Left lung (tissue), 4 donors: ENCODE measurements at regions not wholly inside any gene's neighbourhood (a gene's known extent, or its start where the extent isn't known, plus 50 kb on each side); places are given as distances from the start of the nearest gene placed in this dataset.

Experiments used
- ATAC-seq: fragments of 200-7000 bp; cut with Tn5 transposase; one replicate; pipeline ENCODE4 v1.9.1; 2020; ENCODE audit warnings: moderate library complexity
- DNase-seq, 4 donors: peaks; one replicate each; pipeline ENCODE4 v3.0.0-alpha.2; 2013 to 2020
- H3K27ac ChIP-seq, 2 donors: fragments of 200-600 bp; sonication (generic) in 1 of 2; one replicate each; pipeline versions ENCODE4 v1.5.0 to v1.8.0; 2020 to 2021
- H3K27me3 ChIP-seq, 2 donors: fragments of 200-600 bp; sonication (generic) in 1 of 2; one replicate each; pipeline versions ENCODE4 v1.5.0 to v1.8.0; 2020 to 2021
- H3K36me3 ChIP-seq, 2 donors: fragments of 200-600 bp; sonication (generic) in 1 of 2; one replicate each; pipeline versions ENCODE4 v1.5.0 to v1.8.0; 2020 to 2021
- H3K4me1 ChIP-seq, 2 donors: fragments of 200-600 bp; one replicate each; pipeline ENCODE4 v1.8.0; 2021
- H3K4me3 ChIP-seq, 2 donors: fragments of 200-600 bp; sonication (generic) in 1 of 2; one replicate each; pipeline versions ENCODE4 v1.5.0 to v1.8.0; 2020 to 2021; ENCODE audit warnings: mild to moderate bottlenecking in 1 of 2
- H3K9me3 ChIP-seq, 2 donors: fragments of 200-600 bp; sonication (generic) in 1 of 2; one replicate each; pipeline versions ENCODE4 v1.5.0 to v1.8.0; 2020 to 2021
- intact Hi-C, 2 donors: fragments of 100-400 bp; cut with DNase I; formaldehyde crosslinking; loops; one replicate each; pipeline versions ENCODE4 v1.11.2 to v1.14.2; 2022
- TF ChIP-seq, protein P1 (sequence below), 2 donors: fragments of 200-600 bp; sonication (generic) in 1 of 2; IDR thresholded peaks; one replicate each; pipeline versions ENCODE4 v1.5.0 to v1.8.0; 2021; ENCODE audit warnings: antibody characterized with exemption in 2 of 2
- donor health status: DM: no; HTN: yes; CAD: no.
- donor health status: DM: no; HTN: no; CAD: no.

- Histone ChIP-seq H3K4me3 (no peak overlapping the region), H3K27ac (no peak overlapping the region), H3K27me3 (no peaks in the 10 kb centered on the region), H3K4me1 (no peaks in the 10 kb centered on the region), H3K9me3 (no peaks in the 10 kb centered on the region), H3K36me3 (no peaks in the 10 kb centered on the region)
- intact Hi-C loops = no loop called here
- DNase-seq = no peak
- TF ChIP-seq, protein P1, sequence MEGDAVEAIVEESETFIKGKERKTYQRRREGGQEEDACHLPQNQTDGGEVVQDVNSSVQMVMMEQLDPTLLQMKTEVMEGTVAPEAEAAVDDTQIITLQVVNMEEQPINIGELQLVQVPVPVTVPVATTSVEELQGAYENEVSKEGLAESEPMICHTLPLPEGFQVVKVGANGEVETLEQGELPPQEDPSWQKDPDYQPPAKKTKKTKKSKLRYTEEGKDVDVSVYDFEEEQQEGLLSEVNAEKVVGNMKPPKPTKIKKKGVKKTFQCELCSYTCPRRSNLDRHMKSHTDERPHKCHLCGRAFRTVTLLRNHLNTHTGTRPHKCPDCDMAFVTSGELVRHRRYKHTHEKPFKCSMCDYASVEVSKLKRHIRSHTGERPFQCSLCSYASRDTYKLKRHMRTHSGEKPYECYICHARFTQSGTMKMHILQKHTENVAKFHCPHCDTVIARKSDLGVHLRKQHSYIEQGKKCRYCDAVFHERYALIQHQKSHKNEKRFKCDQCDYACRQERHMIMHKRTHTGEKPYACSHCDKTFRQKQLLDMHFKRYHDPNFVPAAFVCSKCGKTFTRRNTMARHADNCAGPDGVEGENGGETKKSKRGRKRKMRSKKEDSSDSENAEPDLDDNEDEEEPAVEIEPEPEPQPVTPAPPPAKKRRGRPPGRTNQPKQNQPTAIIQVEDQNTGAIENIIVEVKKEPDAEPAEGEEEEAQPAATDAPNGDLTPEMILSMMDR (IDR thresholded peaks at IDR 0.05) = no peak
- no peak for ATAC-seq
These were observed 1355.5 kb downstream of the MAT2B start for GRCh38 chr5:164860896-164861295.

DNA sequence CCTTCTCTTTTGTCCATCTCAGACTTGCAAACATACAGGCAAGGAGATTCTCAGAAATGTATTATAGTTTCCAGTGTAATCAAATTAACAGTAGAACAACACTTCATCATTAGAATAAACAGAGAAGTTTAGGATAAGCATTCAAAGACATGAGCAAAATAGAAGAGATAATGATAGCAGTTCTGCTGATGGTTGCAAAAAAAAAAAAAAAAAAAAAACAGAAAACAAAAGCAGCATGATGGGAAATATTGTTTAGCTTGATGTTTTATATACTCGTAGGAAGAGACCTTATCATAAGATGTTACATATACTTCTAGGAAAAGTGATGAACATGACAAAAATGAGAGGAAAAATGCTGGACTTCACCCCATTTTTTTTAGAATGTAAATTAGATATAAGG, 1356.2 kb downstream of the MAT2B start:
- intact Hi-C loops = no loop called here

GRCh38 chr5:164868761-164869160, 1363.3 kb downstream of the MAT2B start:
- no peak for DNase-seq
- H3K36me3 ChIP-seq = no peaks in the 10 kb centered on the region
- no peaks in the 10 kb centered on the region for H3K4me1 ChIP-seq
- H3K27ac ChIP-seq = no peak overlapping the region
- H3K9me3 ChIP-seq = no peaks in the 10 kb centered on the region
- intact Hi-C loops = no loop called here
- ATAC-seq = no peak
- no peak overlapping the region for H3K4me3 ChIP-seq
- TF ChIP-seq, protein P1 (IDR thresholded peaks at IDR 0.05) = no peak
- H3K27me3 ChIP-seq = no peaks in the 10 kb centered on the region

More for the DNA sequence above, 1356.2 kb downstream of the MAT2B start:
- no peak overlapping the region for H3K27ac ChIP-seq
- ATAC-seq = no peak
- H3K36me3 ChIP-seq = no peaks in the 10 kb centered on the region
- TF ChIP-seq, protein P1 (IDR thresholded peaks at IDR 0.05) = no peak
- H3K9me3 ChIP-seq = no peaks in the 10 kb centered on the region
- no peaks in the 10 kb centered on the region for H3K27me3 ChIP-seq
- no peak for DNase-seq
- no peak overlapping the region for H3K4me3 ChIP-seq
- H3K4me1 ChIP-seq = no peaks in the 10 kb centered on the region

DNA sequence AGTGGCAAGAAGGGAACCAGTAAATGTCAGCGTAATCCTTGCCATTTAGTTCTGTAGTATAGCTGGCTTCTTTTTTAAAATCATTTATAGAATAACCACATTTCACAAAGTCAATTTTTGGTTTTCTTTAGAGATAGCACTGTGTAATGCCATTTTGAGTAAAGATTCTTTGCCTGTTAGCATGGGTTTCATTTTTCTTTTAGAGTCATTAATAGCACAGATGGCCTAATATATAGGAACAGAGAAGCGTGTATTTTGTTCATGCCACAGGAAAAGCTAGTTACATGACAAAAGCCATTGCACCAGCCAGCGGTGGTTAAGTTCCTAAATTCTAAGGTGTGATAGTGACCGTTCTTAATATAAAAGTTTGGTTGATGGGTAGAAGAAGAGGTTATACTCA, 1363.9 kb downstream of the MAT2B start:
- Histone ChIP-seq H3K9me3 (no peaks in the 10 kb centered on the region), H3K36me3 (no peaks in the 10 kb centered on the region), H3K27ac (no peak overlapping the region), H3K4me1 (no peaks in the 10 kb centered on the region), H3K27me3 (no peaks in the 10 kb centered on the region), H3K4me3 (no peak overlapping the region)
- intact Hi-C loops = no loop called here
- DNase-seq = no peak
- TF ChIP-seq, protein P1 (IDR thresholded peaks at IDR 0.05) = no peak
- ATAC-seq = no peak

GRCh38 chr5:164876793-164877192, 1371.4 kb downstream of the MAT2B start:
- no peaks in the 10 kb centered on the region for H3K36me3 ChIP-seq
- ATAC-seq = no peak
- H3K27ac ChIP-seq = no peak overlapping the region
- no peaks in the 10 kb centered on the region for H3K27me3 ChIP-seq
- peaks cover 0 to 18% of the 10 kb centered on the region in 2 donors for H3K9me3 ChIP-seq
- no peaks in the 10 kb centered on the region for H3K4me1 ChIP-seq
- TF ChIP-seq, protein P1 (IDR thresholded peaks at IDR 0.05) = no peak
- DNase-seq = no peak
- no peak overlapping the region for H3K4me3 ChIP-seq
- intact Hi-C loops = no loop called here
